ENCODE measurements at regions not wholly inside any gene's neighbourhood (a gene's known extent, or its start where the extent isn't known, plus 50 kb on each side); places are given as distances from the start of the nearest gene placed in this dataset.
"Not testable (repeated sequence)": the region's sequence is repeated elsewhere in the genome, so short reads cannot be mapped to it uniquely, and the experiment has no call there.

DNA sequence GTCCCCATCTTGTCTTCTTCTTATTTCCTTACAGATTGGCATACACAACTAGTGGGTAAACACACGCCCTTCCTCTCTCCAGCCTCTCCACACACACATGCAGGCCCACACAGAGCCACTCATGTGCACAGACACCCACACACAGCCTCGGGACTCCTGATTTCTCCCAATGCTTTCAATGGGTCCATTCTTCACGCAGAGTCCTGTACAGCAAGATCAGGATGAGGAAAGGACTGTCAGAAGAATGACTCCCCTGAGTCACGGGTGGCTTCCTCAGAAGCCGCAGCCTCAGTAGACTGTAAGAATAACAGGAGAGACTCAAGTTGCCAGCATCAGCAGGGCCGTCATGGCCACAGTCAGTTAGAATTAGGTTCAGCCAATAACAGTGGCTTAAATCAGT lies 109.1 kb upstream of the GLI2 start:
- DNase-seq (ENCODE audit: low spot score) = no peak

DNA sequence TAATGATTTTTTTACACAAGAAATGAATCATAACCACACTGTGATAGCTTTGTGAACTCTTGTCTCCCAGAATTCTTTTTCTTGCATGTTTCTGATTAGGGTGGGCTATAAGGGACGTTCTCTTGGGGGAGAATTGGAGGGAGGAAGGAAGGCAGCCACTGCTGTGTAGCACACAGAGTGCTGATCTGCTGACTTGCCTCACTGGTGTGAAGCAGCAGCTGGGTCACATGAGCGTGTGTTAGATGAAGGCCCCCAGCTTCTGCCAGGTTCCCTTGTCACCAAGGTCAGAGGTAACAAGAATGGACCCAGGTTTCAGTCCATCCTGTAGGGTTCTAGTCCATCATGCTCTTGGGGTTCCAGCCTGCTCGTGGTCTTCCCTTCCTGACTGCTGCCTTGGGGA lies 107.4 kb upstream of the GLI2 start:
- no peak for DNase-seq (ENCODE audit: low spot score)

DNA sequence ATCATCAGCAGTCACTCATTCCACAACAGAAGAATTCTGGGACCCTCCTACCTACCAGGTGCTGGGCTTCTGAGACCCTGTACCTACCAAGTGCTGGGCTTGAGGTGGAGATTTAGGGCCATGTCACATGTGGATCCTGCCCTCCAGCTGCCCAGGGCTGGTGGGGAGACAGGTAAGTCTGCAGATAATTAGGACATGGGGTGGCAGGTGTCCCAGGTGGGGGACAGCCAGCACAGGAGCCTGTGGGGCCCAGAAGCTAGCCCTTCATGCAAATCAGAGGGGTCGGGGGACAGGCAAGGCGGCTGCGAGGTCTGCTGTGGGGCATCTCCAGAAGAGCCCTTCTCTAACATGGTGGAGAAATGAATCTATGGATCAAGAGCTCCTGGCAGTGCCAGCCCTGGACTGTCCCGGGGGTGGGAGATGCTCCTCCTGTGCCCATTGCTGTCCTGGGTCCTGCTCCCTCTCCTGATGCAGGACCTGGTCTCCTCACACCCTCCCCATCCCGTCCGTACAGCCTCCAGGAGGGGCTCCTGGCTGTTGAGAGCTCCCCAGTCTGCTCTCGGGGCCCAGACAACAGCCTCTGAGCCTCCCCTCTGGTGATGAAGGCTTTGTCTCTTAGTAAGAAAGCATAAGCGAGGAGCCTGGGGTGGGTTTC lies 106.3 kb upstream of the GLI2 start:
- no peak for DNase-seq (ENCODE audit: low spot score)

DNA sequence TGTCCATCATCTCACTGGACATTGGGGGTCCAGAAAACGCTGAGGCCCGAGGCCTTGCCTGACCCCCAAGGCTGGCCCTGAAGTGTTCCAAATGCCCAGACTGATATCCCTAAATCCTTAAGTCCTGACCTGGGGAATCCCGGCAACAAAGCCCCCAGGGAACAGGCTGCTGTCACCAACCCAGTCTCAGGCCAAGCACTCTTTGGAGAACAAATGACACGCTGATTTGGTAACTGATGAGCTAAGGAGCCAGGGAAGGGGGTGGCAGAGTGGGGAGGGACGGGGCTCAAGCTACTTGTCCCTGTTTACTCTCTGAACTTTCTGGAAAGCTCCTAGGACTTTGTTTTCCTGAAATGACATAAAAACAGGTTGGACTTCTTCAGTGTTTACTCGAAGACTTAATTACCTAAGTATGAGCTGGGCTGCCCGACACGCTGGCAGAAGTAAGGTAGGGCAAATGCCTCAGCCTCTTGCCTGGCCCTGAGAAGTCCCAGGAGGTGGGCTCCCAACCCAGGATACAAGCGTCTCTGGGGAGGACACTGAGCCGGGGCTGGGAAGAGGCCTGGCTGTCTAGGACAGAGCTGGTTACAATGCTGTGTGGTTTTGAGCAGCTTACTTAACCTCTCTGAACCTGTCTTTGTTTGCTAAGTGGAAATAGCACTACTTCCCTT lies 105.5 kb upstream of the GLI2 start:
- DNase-seq (ENCODE audit: low spot score) = no peak

- DNase-seq (ENCODE audit: low spot score) = no peak
Observed at GRCh38 chr2:120631236-120631635, 104.4 kb upstream of the GLI2 start.

- no peak for DNase-seq (ENCODE audit: low spot score)
Observed at GRCh38 chr2:120631724-120632123, 103.9 kb upstream of the GLI2 start.

DNA sequence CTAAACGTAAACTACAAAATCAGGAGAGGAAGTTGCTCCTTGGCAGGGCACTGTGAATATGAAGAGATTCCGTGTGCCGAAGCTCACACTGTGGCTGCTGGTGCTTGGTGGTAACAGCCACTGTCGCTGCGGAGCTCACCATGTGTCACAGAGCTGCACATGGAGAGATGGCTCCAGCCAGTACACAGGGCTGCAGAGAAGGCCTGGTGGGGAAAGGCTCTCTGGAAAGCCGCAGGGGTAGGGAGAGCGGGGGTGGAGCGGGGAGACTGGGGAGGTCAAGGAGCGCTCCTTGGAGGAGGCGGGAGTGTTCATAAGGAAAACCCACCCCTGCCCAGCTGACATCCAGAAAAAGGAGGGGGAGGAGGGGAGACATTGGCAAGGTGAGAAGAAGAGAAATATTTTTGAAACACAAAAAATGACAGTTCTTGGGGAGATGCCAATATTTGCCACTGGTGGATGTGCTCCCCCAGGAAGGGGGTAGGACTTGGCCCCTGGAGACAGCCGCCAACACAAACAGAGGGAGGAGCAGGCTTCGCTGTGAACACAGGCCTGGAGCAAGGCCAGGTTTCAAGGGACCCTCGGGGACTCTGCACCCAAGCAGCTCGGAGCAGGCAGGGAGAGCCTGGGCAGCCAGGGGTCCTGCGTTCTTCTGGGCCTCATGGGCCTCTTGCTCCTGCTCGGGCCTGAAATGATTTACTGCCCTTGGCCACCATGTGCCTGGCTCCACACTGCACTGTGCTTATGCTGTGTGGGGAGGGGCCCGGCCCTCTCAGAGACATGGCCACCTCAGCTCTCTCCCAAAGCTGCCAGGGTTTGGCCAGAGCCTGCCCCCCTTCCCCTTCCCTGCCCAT lies 102.6 kb upstream of the GLI2 start:
- DNase-seq (ENCODE audit: low spot score) = no peak

GRCh38 chr2:120634533-120634932 lies 101.1 kb upstream of the GLI2 start:
- DNase-seq (ENCODE audit: low spot score) = no peak

DNA sequence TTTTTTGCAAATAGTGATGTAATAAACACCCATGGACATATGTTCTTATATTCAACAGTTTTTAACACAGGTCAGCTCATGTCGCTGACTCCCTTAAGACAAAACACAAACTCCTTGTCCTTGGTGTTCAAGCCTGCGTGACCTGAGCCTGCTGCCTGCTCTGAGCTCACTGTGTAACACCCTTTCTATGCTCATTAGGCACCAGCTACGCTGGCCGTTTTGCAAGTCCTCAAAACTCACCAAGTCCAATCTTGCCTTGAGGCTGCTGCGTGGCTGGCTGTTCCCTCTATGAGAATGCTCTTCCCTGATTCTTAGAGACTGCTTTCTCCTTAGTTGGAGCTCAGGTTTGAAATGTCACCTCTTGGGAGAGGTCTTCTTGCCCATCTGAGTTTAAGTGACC lies 100.5 kb upstream of the GLI2 start:
- DNase-seq (ENCODE audit: low spot score) = no peak

DNA sequence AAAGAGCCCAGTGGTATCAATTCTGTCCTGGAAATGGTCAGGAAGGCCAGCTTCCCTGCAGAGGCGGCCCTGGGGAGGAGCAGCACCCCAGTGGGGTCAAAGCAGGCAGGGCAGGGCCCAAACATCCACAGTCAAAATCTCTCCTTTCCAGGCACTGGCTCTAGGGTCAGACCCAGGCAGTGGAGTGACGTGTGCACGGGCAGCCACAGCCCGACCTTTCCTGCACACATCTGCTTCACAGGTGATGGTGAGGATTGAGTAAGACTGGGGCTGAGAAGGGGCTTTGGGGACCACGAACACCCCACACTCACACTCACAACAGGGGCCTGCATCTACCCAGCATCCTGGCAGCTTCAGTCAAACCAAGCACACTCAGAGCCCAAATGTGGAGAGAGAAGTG lies 97.8 kb upstream of the GLI2 start:
- no peak for DNase-seq (ENCODE audit: low spot score)

DNA sequence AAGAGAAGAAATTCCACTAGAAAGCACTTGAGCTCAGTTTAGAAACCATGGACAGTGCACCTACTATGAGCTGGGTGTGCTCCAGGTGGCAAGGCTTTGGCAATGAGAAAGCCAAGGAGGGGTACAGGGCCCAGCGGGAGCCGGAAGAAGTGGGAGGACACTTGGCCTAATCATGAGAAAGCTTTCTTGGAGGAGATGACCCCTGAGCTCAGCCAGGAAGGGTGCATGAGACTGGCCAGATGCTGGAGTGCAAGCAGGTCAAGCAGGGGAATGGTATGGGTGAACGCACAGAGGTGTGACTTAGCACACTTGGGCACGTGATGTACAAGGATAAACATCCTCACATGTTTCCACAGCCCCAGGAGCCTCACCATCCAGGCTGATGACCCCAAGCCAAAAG lies 97.2 kb upstream of the GLI2 start:
- DNase-seq (ENCODE audit: low spot score) = no peak

- no peak for DNase-seq (ENCODE audit: low spot score)
Observed at GRCh38 chr2:120641366-120641771, 94.3 kb upstream of the GLI2 start.

DNA sequence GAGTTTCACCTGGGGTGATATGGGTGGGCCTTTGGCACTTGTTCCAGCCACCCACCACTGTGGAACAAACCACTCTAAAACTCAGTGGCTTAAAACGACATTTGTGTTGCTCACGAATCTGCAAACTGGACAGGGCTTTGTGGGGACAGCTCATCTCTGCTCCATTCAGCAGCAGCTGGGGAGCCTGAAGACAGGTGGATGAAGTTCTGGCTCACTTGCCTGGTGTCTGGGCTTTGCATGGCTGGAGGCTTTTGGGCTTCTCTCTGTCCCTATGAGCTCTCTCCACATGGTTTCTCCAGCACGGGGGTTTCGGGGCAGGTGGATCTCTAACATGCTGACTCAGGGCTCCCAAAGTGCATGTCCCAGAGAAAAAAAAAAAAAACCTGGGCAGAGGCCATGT lies 93.0 kb upstream of the GLI2 start:
- DNase-seq (ENCODE audit: low spot score) = no peak

GRCh38 chr2:120646994-120647393 lies 88.7 kb upstream of the GLI2 start:
- no peak for DNase-seq (ENCODE audit: low spot score)

GRCh38 chr2:120647487-120647886 lies 88.2 kb upstream of the GLI2 start:
- DNase-seq (ENCODE audit: low spot score) = no peak

- not testable (repeated sequence) for DNase-seq (ENCODE audit: low spot score)
Observed at GRCh38 chr2:120649381-120649780, 86.3 kb upstream of the GLI2 start.

DNA sequence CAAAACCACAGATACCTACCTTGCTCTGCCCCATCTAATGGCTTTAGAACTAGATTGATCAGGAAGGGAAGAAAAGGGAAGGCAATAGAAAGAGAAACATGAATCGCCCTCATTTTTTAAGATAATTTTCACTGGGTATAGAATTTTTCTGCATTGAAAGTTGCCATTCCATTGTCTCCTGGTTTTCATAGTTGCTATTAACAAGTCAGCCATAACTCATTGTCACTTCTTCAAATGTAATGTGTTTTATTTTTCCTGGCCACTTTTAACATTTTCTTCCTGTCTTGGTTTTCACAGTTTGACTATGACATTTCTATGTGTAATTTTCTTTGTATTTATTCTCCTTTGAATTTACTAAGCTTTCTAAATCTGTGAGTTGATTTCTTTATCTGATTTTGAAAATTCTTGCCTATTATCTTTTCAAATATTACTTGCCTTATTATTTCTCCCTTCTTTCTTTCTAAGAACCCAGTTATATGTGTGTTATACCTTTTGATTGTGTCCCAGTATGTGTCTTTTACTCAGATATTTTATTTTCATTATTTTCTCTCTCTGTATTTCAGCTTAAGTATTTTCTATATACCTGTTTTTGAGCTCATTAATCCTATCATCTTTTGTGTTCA lies 85.5 kb upstream of the GLI2 start:
- no peak for DNase-seq (ENCODE audit: low spot score)

- DNase-seq (ENCODE audit: low spot score) = no peak
Observed at GRCh38 chr2:120651818-120652217, 83.8 kb upstream of the GLI2 start.

DNA sequence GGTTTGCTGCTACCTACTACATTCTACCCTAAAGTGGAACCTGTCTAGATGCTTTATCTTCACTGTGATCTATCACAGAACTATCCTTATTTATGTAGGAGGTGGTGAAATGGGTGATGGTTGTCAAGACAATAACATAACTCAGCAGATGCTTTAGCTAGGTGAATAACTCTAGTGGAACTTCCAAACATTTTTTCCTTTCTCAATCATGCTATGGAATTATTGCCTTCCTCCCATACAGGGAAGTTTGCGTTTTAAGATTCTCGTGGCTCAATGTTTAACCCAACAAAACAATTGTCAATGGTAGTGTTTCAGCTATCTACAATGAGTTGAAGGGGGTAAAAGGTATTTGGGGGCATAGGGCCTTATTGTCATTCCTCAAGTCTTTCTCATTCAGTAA lies 82.6 kb upstream of the GLI2 start:
- no peak for DNase-seq (ENCODE audit: low spot score)

- DNase-seq (ENCODE audit: low spot score) = no peak
Observed at GRCh38 chr2:120653871-120654270, 81.8 kb upstream of the GLI2 start.

GRCh38 chr2:120654381-120655134 lies 81.1 kb upstream of the GLI2 start:
- DNase-seq (ENCODE audit: low spot score) = no peak
